ENCODE measurements at regions not wholly inside any gene's neighbourhood (a gene's known extent, or its start where the extent isn't known, plus 50 kb on each side); places are given as distances from the start of the nearest gene placed in this dataset.

GRCh38 chr6:145373826-145374225, 361.5 kb downstream of the EPM2A start:
- TF ChIP-seq MNT (IDR thresholded peaks at IDR 0.05) (no peak), CBX5 (CRISPR knock-in tag; IDR thresholded peaks at IDR 0.05; ENCODE audit: borderline replicate concordance) (no peak), DR1 (CRISPR knock-in tag; IDR thresholded peaks at IDR 0.05) (no peak), ZBTB1 (CRISPR knock-in tag; IDR thresholded peaks at IDR 0.05; ENCODE audit: borderline replicate concordance) (no peak), ZNF263 (CRISPR knock-in tag; IDR thresholded peaks at IDR 0.05) (no peak), HOXA7 (CRISPR knock-in tag; IDR thresholded peaks at IDR 0.05) (no peak), ZNF121 (CRISPR knock-in tag; IDR thresholded peaks at IDR 0.05) (no peak), CTCF (CRISPR knock-in tag; IDR thresholded peaks at IDR 0.05) (no peak), SUZ12 (IDR thresholded peaks at IDR 0.05; ENCODE audit: low read depth, low read length) (no peak), POGK (CRISPR knock-in tag; conservative IDR thresholded peaks at IDR 0.05) (no peak), ZNF841 (CRISPR knock-in tag; IDR thresholded peaks at IDR 0.05; ENCODE audit: borderline replicate concordance) (no peak)

All from HepG2 (cell line).